Omental fat pad (tissue), 3 donors: ENCODE measurements at regions not wholly inside any gene's neighbourhood (a gene's known extent, or its start where the extent isn't known, plus 50 kb on each side); places are given as distances from the start of the nearest gene placed in this dataset.
A peak's percentile ranks its signal among the peaks of the same experiment; 100 is the strongest.
"Not testable (repeated sequence)": the region's sequence is repeated elsewhere in the genome, so short reads cannot be mapped to it uniquely, and the experiment has no call there.

Experiments used
- ATAC-seq: fragments of 150-250 bp; one replicate; pipeline ENCODE4 v1.9.1; 2016; ENCODE audit warnings: mild to moderate bottlenecking, moderate library complexity; ENCODE audit not compliant: low FRiP score
- DNase-seq: peaks from one replicate; pipeline ENCODE4 v3.0.0-alpha.2; 2019; ENCODE audit warnings: low spot score
- TF ChIP-seq, protein P1 (sequence below), 3 donors: fragments of 450-650 bp; IDR thresholded peaks; one replicate each; pipeline ENCODE4 v1.5.1; 2016 to 2017; ENCODE audit warnings: antibody characterized with exemption in 3 of 3, mild to moderate bottlenecking in 3 of 3, moderate library complexity in 2 of 3

DNA sequence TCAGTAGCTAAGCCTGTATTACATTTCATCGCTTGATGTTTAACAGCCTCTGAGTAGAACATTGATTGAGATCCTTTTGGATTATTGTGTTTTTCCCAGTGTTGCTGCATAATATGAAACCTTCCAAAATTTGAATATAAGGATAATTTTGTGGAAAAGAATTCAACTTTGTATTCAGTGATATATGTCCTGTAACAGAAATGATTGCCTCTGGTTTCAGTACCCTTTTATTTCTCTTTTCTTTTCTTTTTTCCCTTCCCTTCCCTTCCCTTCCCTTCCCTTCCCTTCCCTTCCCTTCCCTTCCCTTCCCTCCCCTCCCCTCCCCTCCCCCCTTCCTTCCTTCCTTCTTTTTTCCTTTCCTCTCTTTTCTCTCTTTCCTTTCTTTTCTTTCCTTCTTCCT, 74.6 kb downstream of the UTRN start:
- no peak for DNase-seq
- TF ChIP-seq, protein P1, sequence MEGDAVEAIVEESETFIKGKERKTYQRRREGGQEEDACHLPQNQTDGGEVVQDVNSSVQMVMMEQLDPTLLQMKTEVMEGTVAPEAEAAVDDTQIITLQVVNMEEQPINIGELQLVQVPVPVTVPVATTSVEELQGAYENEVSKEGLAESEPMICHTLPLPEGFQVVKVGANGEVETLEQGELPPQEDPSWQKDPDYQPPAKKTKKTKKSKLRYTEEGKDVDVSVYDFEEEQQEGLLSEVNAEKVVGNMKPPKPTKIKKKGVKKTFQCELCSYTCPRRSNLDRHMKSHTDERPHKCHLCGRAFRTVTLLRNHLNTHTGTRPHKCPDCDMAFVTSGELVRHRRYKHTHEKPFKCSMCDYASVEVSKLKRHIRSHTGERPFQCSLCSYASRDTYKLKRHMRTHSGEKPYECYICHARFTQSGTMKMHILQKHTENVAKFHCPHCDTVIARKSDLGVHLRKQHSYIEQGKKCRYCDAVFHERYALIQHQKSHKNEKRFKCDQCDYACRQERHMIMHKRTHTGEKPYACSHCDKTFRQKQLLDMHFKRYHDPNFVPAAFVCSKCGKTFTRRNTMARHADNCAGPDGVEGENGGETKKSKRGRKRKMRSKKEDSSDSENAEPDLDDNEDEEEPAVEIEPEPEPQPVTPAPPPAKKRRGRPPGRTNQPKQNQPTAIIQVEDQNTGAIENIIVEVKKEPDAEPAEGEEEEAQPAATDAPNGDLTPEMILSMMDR (IDR thresholded peaks at IDR 0.05), result no peak
- no peak for ATAC-seq

GRCh38 chr6:144360401-144360800, 75.3 kb downstream of the UTRN start:
- TF ChIP-seq, protein P1 (IDR thresholded peaks at IDR 0.05), result no peak
- DNase-seq, result no peak
- no peak for ATAC-seq

DNA sequence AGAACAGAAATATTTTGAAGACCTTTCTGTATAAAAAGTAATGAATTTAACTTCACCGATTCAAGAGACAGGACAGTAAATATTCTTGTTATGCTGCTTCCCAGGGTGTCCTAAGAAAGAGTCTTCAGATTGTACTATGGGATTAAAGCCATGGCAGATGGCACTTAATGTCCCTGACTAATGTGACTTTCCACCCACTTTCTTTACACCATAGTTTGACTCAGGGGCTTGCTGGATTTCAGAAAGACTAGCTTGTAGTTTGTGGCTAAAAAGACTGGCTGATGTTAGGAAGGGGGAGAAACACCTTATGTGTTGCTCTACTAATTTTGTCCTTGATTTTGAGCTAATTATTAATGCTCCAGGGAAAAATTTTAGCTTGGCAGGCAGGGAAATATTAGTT, 75.9 kb downstream of the UTRN start:
- ATAC-seq (no peak), DNase-seq (no peak)
- TF ChIP-seq, protein P1 (IDR thresholded peaks at IDR 0.05), result no peak

GRCh38 chr6:144362042-144363018, 77.2 kb downstream of the UTRN start:
- DNase-seq, result no peak
- TF ChIP-seq, protein P1 (IDR thresholded peaks at IDR 0.05), result no peak
- peak; percentile 63 for ATAC-seq

DNA sequence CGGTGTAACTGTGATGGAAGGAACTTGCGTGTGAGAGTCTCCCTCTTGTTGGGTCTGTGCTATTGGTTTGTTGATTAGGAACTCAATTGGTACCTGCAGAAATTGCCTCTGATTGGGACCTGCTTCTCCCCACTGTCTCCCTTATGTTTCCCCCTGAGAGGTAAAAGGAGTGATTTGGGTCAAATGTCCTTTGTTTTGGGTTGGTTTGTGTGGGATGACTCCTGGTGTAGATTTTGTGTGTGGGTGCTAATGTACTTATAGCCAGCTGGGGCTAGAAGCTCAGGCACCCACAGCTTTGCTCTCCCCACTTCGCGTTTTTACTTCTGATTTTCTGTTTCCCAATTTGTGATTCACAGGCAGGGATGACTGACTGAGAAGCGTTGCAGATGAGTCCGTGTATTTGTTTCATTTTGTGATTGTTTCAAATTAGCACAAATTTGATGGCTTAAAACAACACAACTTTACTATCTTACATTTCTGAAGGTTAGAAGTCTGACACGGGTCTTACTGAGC, 79.1 kb downstream of the UTRN start:
- DNase-seq (no peak), ATAC-seq (no peak)
- TF ChIP-seq, protein P1 (IDR thresholded peaks at IDR 0.05), result no peak

- TF ChIP-seq, protein P1 (IDR thresholded peaks at IDR 0.05), result no peak
- ATAC-seq, result no peak
These were observed 79.6 kb downstream of the UTRN start for GRCh38 chr6:144364782-144365181.

DNA sequence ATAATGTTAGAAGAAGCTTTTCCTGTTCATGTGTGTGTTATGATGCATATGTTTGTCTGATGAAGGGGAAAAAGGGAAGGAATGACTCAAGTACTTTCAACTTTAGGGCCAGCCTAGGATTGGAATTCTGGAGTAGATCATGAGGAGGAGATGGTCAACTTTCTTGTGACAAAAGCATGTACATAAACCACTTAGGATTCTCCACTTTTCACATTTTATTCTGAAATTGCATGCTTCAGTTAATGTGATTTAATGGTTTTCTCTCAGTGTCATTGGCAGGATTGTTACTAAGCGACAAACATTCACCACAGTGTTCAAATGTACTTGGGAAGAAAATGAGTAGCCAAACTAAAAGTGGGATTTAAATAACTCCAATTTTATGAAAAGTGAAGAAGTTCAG, 80.1 kb downstream of the UTRN start:
- TF ChIP-seq, protein P1 (IDR thresholded peaks at IDR 0.05), result no peak
- DNase-seq (no peak), ATAC-seq (no peak)

More at GRCh38 chr6:144364782-144365181, 79.6 kb downstream of the UTRN start:
- no peak for DNase-seq

- DNase-seq, ATAC-seq: not testable (repeated sequence)
These were observed 84.6 kb downstream of the UTRN start for GRCh38 chr6:144369696-144370095.
